ENCODE measurements at regions not wholly inside any gene's neighbourhood (a gene's known extent, or its start where the extent isn't known, plus 50 kb on each side); places are given as distances from the start of the nearest gene placed in this dataset.
A peak's percentile ranks its signal among the peaks of the same experiment; 100 is the strongest.

DNA sequence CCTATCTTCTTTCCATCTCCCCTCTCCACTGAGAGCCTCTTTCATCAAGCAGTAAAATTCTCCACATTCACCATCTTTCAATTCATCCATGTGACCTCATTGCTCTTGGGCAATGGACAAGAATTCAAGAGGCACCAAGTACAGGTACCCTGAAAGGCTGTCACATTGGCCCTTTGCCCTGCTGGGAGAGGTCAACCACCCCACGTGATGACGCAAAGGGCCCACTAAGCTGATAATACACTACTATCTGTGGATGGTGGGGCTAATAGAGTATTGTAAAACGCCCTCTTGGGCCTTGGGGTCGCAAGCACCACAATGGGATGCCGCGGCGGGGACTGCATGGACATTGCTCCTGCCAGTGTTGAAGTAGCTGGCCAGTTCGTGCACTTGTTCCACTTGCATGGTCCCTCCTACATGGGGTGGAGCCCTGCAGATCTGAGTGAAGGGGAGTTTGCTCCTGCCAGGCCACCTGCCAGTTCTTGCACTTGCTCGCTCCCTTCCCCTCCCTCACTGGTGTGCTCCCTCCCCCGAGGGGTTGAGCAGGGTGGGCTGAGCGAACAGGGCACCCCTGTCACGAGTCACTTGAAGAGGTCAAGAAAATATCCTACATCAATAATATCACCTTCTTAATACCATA lies 1578.8 kb upstream of the RAG2 start:
- TF ChIP-seq, protein P1, sequence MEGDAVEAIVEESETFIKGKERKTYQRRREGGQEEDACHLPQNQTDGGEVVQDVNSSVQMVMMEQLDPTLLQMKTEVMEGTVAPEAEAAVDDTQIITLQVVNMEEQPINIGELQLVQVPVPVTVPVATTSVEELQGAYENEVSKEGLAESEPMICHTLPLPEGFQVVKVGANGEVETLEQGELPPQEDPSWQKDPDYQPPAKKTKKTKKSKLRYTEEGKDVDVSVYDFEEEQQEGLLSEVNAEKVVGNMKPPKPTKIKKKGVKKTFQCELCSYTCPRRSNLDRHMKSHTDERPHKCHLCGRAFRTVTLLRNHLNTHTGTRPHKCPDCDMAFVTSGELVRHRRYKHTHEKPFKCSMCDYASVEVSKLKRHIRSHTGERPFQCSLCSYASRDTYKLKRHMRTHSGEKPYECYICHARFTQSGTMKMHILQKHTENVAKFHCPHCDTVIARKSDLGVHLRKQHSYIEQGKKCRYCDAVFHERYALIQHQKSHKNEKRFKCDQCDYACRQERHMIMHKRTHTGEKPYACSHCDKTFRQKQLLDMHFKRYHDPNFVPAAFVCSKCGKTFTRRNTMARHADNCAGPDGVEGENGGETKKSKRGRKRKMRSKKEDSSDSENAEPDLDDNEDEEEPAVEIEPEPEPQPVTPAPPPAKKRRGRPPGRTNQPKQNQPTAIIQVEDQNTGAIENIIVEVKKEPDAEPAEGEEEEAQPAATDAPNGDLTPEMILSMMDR (IDR thresholded peaks at IDR 0.05): no peak

GRCh38 chr11:38173676-38174075 lies 1575.6 kb upstream of the RAG2 start:
- intact Hi-C loops (cut with DNase I): no loop called here
- no peaks in the 10 kb centered on the region for H3K27me3 ChIP-seq
- no peak overlapping the region for H3K4me3 ChIP-seq
- H3K4me1 ChIP-seq: peaks cover 0 to 4% of the 10 kb centered on the region in 2 donors
- ATAC-seq (no peak), DNase-seq (peak in 1 of 4 donors; percentile 20)
- TF ChIP-seq, protein P1 (IDR thresholded peaks at IDR 0.05): no peak
- H3K27ac ChIP-seq: no peak overlapping the region
- H3K9me3 ChIP-seq: peaks cover 0 to 2% of the 10 kb centered on the region in 2 donors
- no peaks in the 10 kb centered on the region for H3K36me3 ChIP-seq

More for the DNA sequence above, 1578.8 kb upstream of the RAG2 start:
- H3K27ac ChIP-seq: no peak overlapping the region
- intact Hi-C loops (cut with DNase I): no loop called here
- H3K4me1 ChIP-seq: no peaks in the 10 kb centered on the region
- no peaks in the 10 kb centered on the region for H3K9me3 ChIP-seq
- ATAC-seq (no peak), DNase-seq (peak in 1 of 4 donors; percentile 45)
- no peak overlapping the region for H3K4me3 ChIP-seq
- H3K27me3 ChIP-seq: no peaks in the 10 kb centered on the region
- H3K36me3 ChIP-seq: no peaks in the 10 kb centered on the region

GRCh38 chr11:38169286-38169685 lies 1571.2 kb upstream of the RAG2 start:
- peak overlapping the region in 1 of 2 donors; percentile 36 for H3K27ac ChIP-seq
- H3K27me3 ChIP-seq: no peaks in the 10 kb centered on the region
- H3K36me3 ChIP-seq: no peaks in the 10 kb centered on the region
- H3K4me1 ChIP-seq: peaks cover 0 to 5% of the 10 kb centered on the region in 2 donors
- DNase-seq (peak in 1 of 4 donors; percentile 13), ATAC-seq (peak; percentile 94)
- intact Hi-C loops (cut with DNase I): no loop called here
- no peak overlapping the region for H3K4me3 ChIP-seq
- TF ChIP-seq, protein P1 (IDR thresholded peaks at IDR 0.05): no peak
- H3K9me3 ChIP-seq: peaks cover 0 to 7% of the 10 kb centered on the region in 2 donors

DNA sequence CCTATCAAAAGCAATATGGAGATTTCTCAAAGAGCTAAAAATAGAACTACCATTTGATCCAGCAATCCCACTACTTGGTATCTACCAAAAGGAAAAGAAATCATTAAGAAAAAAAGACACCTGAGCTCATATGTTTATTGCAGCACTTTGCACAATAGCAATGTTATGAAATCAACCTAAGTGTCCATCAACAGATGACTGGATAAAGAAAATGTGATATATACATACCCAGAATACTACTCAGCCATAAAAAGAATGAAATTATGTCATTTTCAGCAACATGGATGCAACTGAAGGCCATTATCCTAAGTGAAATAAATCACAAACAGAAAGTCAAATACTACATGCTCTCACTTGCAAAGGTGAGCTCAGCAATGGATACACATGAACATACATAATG lies 1565.5 kb upstream of the RAG2 start:
- intact Hi-C loops (cut with DNase I): no loop called here
- no peaks in the 10 kb centered on the region for H3K4me1 ChIP-seq
- no peaks in the 10 kb centered on the region for H3K36me3 ChIP-seq
- peaks cover 0 to 10% of the 10 kb centered on the region in 2 donors for H3K9me3 ChIP-seq
- H3K4me3 ChIP-seq: no peak overlapping the region
- no peak for DNase-seq
- no peak for ATAC-seq
- TF ChIP-seq, protein P1 (IDR thresholded peaks at IDR 0.05): no peak
- no peak overlapping the region for H3K27ac ChIP-seq
- H3K27me3 ChIP-seq: no peaks in the 10 kb centered on the region

GRCh38 chr11:38160433-38160832 lies 1562.4 kb upstream of the RAG2 start:
- Histone ChIP-seq H3K4me1 (no peaks in the 10 kb centered on the region), H3K27me3 (no peaks in the 10 kb centered on the region), H3K27ac (no peak overlapping the region), H3K36me3 (no peaks in the 10 kb centered on the region), H3K4me3 (no peak overlapping the region), H3K9me3 (peaks cover 0 to 8% of the 10 kb centered on the region in 2 donors)
- DNase-seq (no peak), ATAC-seq (no peak)
- TF ChIP-seq, protein P1 (IDR thresholded peaks at IDR 0.05): no peak
- intact Hi-C loops (cut with DNase I): no loop called here
